GM10266 (cell line): ENCODE measurements at regions not wholly inside any gene's neighbourhood (a gene's known extent, or its start where the extent isn't known, plus 50 kb on each side); places are given as distances from the start of the nearest gene placed in this dataset.

ENCODE experiments used
- DNase-seq: peaks from one replicate; pipeline ENCODE4 v3.0.0; 2012; ENCODE audit errors: extremely low spot score
- CTCF ChIP-seq: IDR thresholded peaks from 2 replicates; pipeline ENCODE4 v1.5.1; 2012; ENCODE audit warnings: mild to moderate bottlenecking, low read depth; ENCODE audit not compliant: control insufficient read depth, insufficient read depth; ENCODE audit errors: missing control alignments

GRCh38 chr3:95088464-95088863, 1025.6 kb downstream of the NSUN3 start:
- DNase-seq = no peak
- TF ChIP-seq CTCF = no peak

GRCh38 chr3:95097493-95097892, 1034.6 kb downstream of the NSUN3 start:
- TF ChIP-seq CTCF = no peak

DNA sequence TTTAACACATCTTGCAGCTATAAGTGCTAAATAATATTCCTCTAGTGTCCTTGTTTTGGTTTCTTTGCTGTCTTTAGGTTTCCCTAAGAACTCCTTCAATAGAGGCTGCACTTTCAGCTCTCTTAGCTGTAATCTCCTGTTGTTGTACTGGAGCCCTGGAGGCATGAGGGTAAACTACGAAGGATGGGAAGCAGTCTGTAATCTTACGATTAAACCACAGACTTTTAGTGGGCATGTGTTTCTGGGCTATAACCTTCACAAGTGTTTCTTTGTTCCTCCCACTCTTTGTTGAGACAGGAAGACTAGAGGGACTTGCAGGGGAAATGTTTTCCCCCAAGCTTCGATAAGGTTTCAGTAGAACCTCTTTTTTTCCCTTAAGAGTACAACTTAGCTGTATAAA, 1058.1 kb downstream of the NSUN3 start:
- no peak for TF ChIP-seq CTCF
- no peak for DNase-seq

More at GRCh38 chr3:95097493-95097892, 1034.6 kb downstream of the NSUN3 start:
- DNase-seq = no peak

GRCh38 chr3:95123104-95123503, 1060.2 kb downstream of the NSUN3 start:
- DNase-seq = no peak
- no peak for TF ChIP-seq CTCF

DNA sequence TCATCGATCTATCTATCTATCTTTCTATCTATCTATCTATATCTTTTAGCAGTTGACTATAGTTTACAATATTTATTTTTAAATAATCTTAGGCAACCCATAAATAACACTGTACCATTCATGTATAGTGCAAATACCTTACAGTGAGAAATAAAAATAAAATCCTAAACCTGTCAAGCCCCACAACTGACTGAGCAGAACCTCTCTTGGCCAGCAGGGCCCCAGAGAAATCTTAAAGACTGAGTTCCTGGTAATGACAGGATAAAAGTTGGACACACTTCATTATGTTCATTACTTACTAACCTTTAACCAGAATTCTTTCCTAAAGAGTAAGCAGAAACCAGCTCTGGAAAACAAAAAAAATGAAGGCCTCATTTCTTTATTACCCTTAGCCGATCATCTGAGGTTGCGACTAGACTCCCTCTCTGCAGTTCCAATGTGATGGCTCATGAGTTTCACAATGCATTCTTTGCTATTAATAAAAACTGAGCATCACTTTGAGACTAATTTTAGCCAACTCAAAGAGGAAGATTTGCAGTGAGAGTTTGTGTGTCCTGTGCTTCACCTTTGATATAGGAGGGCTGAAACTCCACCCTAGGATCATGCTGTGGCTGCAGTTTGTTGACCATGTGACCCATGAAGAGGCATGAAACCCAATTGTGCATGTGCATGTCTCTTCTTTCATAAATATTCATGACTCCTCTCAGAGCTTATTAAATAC, 1072.0 kb downstream of the NSUN3 start:
- DNase-seq = no peak

DNA sequence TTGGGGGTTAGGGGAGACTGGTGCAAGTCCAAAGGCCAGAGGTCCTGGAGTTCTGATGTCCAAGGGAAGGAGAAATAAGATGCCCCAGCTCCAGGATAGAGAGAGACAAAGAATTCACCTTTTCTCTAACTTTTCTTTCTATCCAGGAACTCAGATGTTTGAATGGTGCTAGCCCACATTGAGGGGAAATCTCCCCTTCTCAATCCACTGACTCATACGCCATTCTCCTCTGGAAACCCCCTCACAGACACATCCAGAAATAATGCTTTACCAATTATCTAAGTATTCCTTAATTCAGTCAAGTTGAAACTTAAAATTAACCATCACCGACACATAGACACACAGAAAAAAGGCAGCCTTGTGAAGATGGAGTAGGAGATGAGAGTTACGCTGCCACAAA, 1085.2 kb downstream of the NSUN3 start:
- no peak for TF ChIP-seq CTCF
- no peak for DNase-seq

More for the DNA sequence above, 1072.0 kb downstream of the NSUN3 start:
- no peak for TF ChIP-seq CTCF

DNA sequence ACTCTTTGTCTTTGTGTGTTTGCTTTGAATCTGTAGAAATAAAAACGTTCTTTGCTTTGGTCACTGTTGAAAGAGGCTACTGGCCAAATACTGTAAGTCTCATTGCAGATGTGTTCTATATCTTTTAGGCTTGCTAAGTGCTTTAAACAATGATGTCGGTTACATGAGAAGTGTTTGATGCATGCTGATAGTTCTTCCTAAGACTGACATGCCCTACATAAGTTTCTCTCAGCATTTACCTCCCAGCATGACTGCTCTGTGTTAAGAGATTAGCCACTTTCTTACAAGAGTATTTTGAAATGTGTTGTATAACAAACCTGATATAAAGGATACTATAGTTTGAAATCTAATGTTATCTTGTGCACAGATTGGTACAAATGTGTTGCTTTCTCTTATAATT, 1088.7 kb downstream of the NSUN3 start:
- TF ChIP-seq CTCF = no peak

More for the DNA sequence above, 1088.7 kb downstream of the NSUN3 start:
- DNase-seq = no peak
